ENCODE measurements at regions not wholly inside any gene's neighbourhood (a gene's known extent, or its start where the extent isn't known, plus 50 kb on each side); places are given as distances from the start of the nearest gene placed in this dataset.

GRCh38 chr17:13114601-13115031 lies 96.8 kb upstream of the ELAC2 start:
- no peak overlapping the region for H3K27ac ChIP-seq
- DNase-seq (peak in 4 of 5 donors; percentile 12 to 35 (median 24)), ATAC-seq (peak in 3 of 4 donors; percentile 69 to 88 (median 80))
- intact Hi-C loops (cut with DNase I), result loop anchor here in 1 of 10 donors (10.0 kb wide), 1 partner anchor 1810 kb away; no protein-coding TSS in a partner anchor
- H3K4me1 ChIP-seq, result peaks cover 0 to 4% (median 0%) of the 10 kb centered on the region in 12 donors
- H3K4me3 ChIP-seq, result peak overlapping the region in 2 of 12 donors; percentile 10 to 26
- WGBS, 4 donors, result 9 to 13% (median 10%) methylated on average over 15 to 16 of the region's 16 CpGs
- TF ChIP-seq CTCF (IDR thresholded peaks at IDR 0.05) (peak; percentile 47 to 79 (median 56)), POLR2A (IDR thresholded peaks at IDR 0.05) (no peak)
- peaks cover 0 to 16% (median 5%) of the 10 kb centered on the region in 9 donors for H3K27me3 ChIP-seq
- H3K36me3 ChIP-seq, result no peaks in the 10 kb centered on the region
- H3K9me3 ChIP-seq, result no peaks in the 10 kb centered on the region

- Histone ChIP-seq H3K4me3 (no peak overlapping the region), H3K27me3 (peaks cover 0 to 16% (median 5%) of the 10 kb centered on the region in 9 donors), H3K9me3 (no peaks in the 10 kb centered on the region), H3K4me1 (peaks cover 0 to 4% (median 0%) of the 10 kb centered on the region in 12 donors), H3K36me3 (no peaks in the 10 kb centered on the region), H3K27ac (no peak overlapping the region)
- intact Hi-C loops (cut with DNase I), result loop anchor here in 1 of 10 donors (10.0 kb wide), 1 partner anchor 1811 kb away; no protein-coding TSS in a partner anchor
- TF ChIP-seq CTCF (IDR thresholded peaks at IDR 0.05) (no peak), POLR2A (IDR thresholded peaks at IDR 0.05) (no peak)
- DNase-seq (no peak), ATAC-seq (no peak)
- WGBS, 4 donors, result 73 to 78% (median 77%) methylated on average over 16 of the region's 16 CpGs
Observed at GRCh38 chr17:13113821-13114525, 96.1 kb upstream of the ELAC2 start.

- TF ChIP-seq POLR2A (IDR thresholded peaks at IDR 0.05), result no peak
- no peak for TF ChIP-seq CTCF (IDR thresholded peaks at IDR 0.05)
- WGBS, 4 donors, result 87 to 89% (median 88%) methylated on average over 12 of the region's 12 CpGs
- intact Hi-C loops (cut with DNase I), result no loop called here
- H3K4me3 ChIP-seq, result no peak overlapping the region
- peaks cover 0 to 7% (median 0%) of the 10 kb centered on the region in 9 donors for H3K27me3 ChIP-seq
- DNase-seq (no peak), ATAC-seq (no peak)
- no peaks in the 10 kb centered on the region for H3K4me1 ChIP-seq
- H3K9me3 ChIP-seq, result no peaks in the 10 kb centered on the region
- H3K27ac ChIP-seq, result no peak overlapping the region
- H3K36me3 ChIP-seq, result no peaks in the 10 kb centered on the region
Observed at GRCh38 chr17:13107676-13108235, 89.9 kb upstream of the ELAC2 start.

GRCh38 chr17:13106171-13106570 lies 88.3 kb upstream of the ELAC2 start:
- DNase-seq (no peak), ATAC-seq (no peak)
- 79 to 86% (median 85%) methylated on average over 5 of the region's 5 CpGs for WGBS, 4 donors
- TF ChIP-seq CTCF (IDR thresholded peaks at IDR 0.05), result no peak
- TF ChIP-seq POLR2A (IDR thresholded peaks at IDR 0.05), result no peak
- H3K9me3 ChIP-seq, result peaks cover 0 to 2% (median 0%) of the 10 kb centered on the region in 12 donors
- intact Hi-C loops (cut with DNase I), result no loop called here
- no peaks in the 10 kb centered on the region for H3K36me3 ChIP-seq
- H3K27ac ChIP-seq, result no peak overlapping the region
- H3K27me3 ChIP-seq, result peaks cover 0 to 6% (median 0%) of the 10 kb centered on the region in 9 donors
- no peaks in the 10 kb centered on the region for H3K4me1 ChIP-seq
- no peak overlapping the region for H3K4me3 ChIP-seq

Data from heart left ventricle (tissue), 16 donors.